Spinal cord (tissue), 9 donors: ENCODE measurements at regions not wholly inside any gene's neighbourhood (a gene's known extent, or its start where the extent isn't known, plus 50 kb on each side); places are given as distances from the start of the nearest gene placed in this dataset.

Experiments used
- DNase-seq, 6 donors: peaks; one replicate each; pipeline versions ENCODE4 v3.0.0 to v3.0.0-alpha.2; 2013 to 2015; ENCODE audit warnings: low spot score in 6 of 6, low read depth in 4 of 6
- H3K27ac ChIP-seq: one replicate; pipeline ENCODE4 v1.5.1; 2013; ENCODE audit warnings: low read depth, low read length, control low read depth
- H3K27me3 ChIP-seq: one replicate; pipeline ENCODE4 v1.6.1; 2013; ENCODE audit warnings: low read length; ENCODE audit not compliant: control insufficient read depth, insufficient read depth
- H3K36me3 ChIP-seq: one replicate; pipeline ENCODE4 v1.6.1; 2013; ENCODE audit warnings: low read length; ENCODE audit not compliant: control insufficient read depth, insufficient read depth
- H3K4me1 ChIP-seq: one replicate; pipeline ENCODE4 v1.6.1; 2013; ENCODE audit warnings: low read length; ENCODE audit not compliant: control insufficient read depth, insufficient read depth
- H3K4me3 ChIP-seq: one replicate; pipeline ENCODE4 v1.5.1; 2013; ENCODE audit warnings: low read depth, low read length, control low read depth
- H3K9me3 ChIP-seq: one replicate; pipeline ENCODE4 v1.6.1; 2013; ENCODE audit warnings: low read length; ENCODE audit not compliant: control insufficient read depth, insufficient read depth
- WGBS: methylation state at CpG from one replicate; pipeline ENCODE4 v1.1.5; 2013; ENCODE audit warnings: missing lambda C conversion rate; ENCODE audit not compliant: insufficient coverage; 5-methylcytosine and 5-hydroxymethylcytosine counted together
- donor health status: healthy.

GRCh38 chr7:82559193-82559805 is 115.7 kb upstream of the CACNA2D1 start:
- Histone ChIP-seq H3K36me3 (no peaks in the 10 kb centered on the region), H3K4me1 (peaks cover 2% of the 10 kb centered on the region), H3K27ac (no peak overlapping the region), H3K9me3 (peaks cover 6% of the 10 kb centered on the region), H3K4me3 (no peak overlapping the region), H3K27me3 (no peaks in the 10 kb centered on the region)
- 11% methylated on average over 7 of the region's 7 CpGs for WGBS
- peak in 3 of 6 donors; percentile 47 to 94 (median 78) for DNase-seq

GRCh38 chr7:82549616-82550285 is 106.2 kb upstream of the CACNA2D1 start:
- WGBS: no CpG with 5 or more reads among the region's 6 CpGs
- H3K27ac ChIP-seq: no peak overlapping the region
- H3K4me1 ChIP-seq: no peaks in the 10 kb centered on the region
- peaks cover 3% of the 10 kb centered on the region for H3K9me3 ChIP-seq
- H3K4me3 ChIP-seq: no peak overlapping the region
- no peaks in the 10 kb centered on the region for H3K27me3 ChIP-seq
- H3K36me3 ChIP-seq: no peaks in the 10 kb centered on the region
- no peak for DNase-seq

- DNase-seq: peak in 1 of 6 donors; percentile 11
- Histone ChIP-seq H3K36me3 (no peaks in the 10 kb centered on the region), H3K4me3 (no peak overlapping the region), H3K27ac (no peak overlapping the region), H3K4me1 (no peaks in the 10 kb centered on the region), H3K9me3 (no peaks in the 10 kb centered on the region), H3K27me3 (no peaks in the 10 kb centered on the region)
- WGBS: no CpG with 5 or more reads among the region's 3 CpGs
Observed at GRCh38 chr7:82548141-82548688, 104.6 kb upstream of the CACNA2D1 start.

GRCh38 chr7:82542665-82543064 is 99.1 kb upstream of the CACNA2D1 start:
- no CpG with 5 or more reads among the region's 2 CpGs for WGBS
- Histone ChIP-seq H3K36me3 (no peaks in the 10 kb centered on the region), H3K27ac (no peak overlapping the region), H3K4me1 (no peaks in the 10 kb centered on the region), H3K27me3 (no peaks in the 10 kb centered on the region), H3K9me3 (peaks cover 5% of the 10 kb centered on the region), H3K4me3 (no peak overlapping the region)
- DNase-seq: no peak

GRCh38 chr7:82539969-82540368 is 96.4 kb upstream of the CACNA2D1 start:
- DNase-seq: peak in 1 of 6 donors; percentile 55

GRCh38 chr7:82534684-82535083 is 91.1 kb upstream of the CACNA2D1 start:
- Histone ChIP-seq H3K4me1 (no peaks in the 10 kb centered on the region), H3K27ac (no peak overlapping the region), H3K36me3 (no peaks in the 10 kb centered on the region), H3K4me3 (no peak overlapping the region), H3K9me3 (no peaks in the 10 kb centered on the region), H3K27me3 (no peaks in the 10 kb centered on the region)
- no peak for DNase-seq
- WGBS: 67% methylated on average over 1 of the region's 1 CpG

More at GRCh38 chr7:82539969-82540368, 96.4 kb upstream of the CACNA2D1 start:
- H3K27me3 ChIP-seq: no peaks in the 10 kb centered on the region
- no peak overlapping the region for H3K27ac ChIP-seq
- H3K4me1 ChIP-seq: no peaks in the 10 kb centered on the region
- peaks cover 5% of the 10 kb centered on the region for H3K9me3 ChIP-seq
- no CpG with 5 or more reads among the region's 6 CpGs for WGBS
- no peaks in the 10 kb centered on the region for H3K36me3 ChIP-seq
- H3K4me3 ChIP-seq: no peak overlapping the region

- no peak overlapping the region for H3K27ac ChIP-seq
- no peaks in the 10 kb centered on the region for H3K9me3 ChIP-seq
- DNase-seq: peak in 1 of 6 donors; percentile 39
- H3K27me3 ChIP-seq: no peaks in the 10 kb centered on the region
- no peaks in the 10 kb centered on the region for H3K36me3 ChIP-seq
- no peak overlapping the region for H3K4me3 ChIP-seq
- no peaks in the 10 kb centered on the region for H3K4me1 ChIP-seq
- WGBS: 53% methylated on average over 5 of the region's 5 CpGs
Observed at GRCh38 chr7:82530361-82530760, 86.8 kb upstream of the CACNA2D1 start.

GRCh38 chr7:82528577-82529310 is 85.2 kb upstream of the CACNA2D1 start:
- no peaks in the 10 kb centered on the region for H3K4me1 ChIP-seq
- no peak for DNase-seq
- H3K9me3 ChIP-seq: no peaks in the 10 kb centered on the region
- no peaks in the 10 kb centered on the region for H3K27me3 ChIP-seq
- H3K4me3 ChIP-seq: no peak overlapping the region
- whole genome bisulfite sequencing: 100% methylated on average over 1 of the region's 3 CpGs
- no peak overlapping the region for H3K27ac ChIP-seq
- H3K36me3 ChIP-seq: no peaks in the 10 kb centered on the region

- no CpG with 5 or more reads among the region's 1 CpG for WGBS
- H3K27ac ChIP-seq: no peak overlapping the region
- no peaks in the 10 kb centered on the region for H3K36me3 ChIP-seq
- DNase-seq: no peak
- H3K4me1 ChIP-seq: no peaks in the 10 kb centered on the region
- H3K4me3 ChIP-seq: no peak overlapping the region
- H3K27me3 ChIP-seq: no peaks in the 10 kb centered on the region
- H3K9me3 ChIP-seq: no peaks in the 10 kb centered on the region
Observed at GRCh38 chr7:82527851-82528250, 84.3 kb upstream of the CACNA2D1 start.
